OCI-LY7 (cell line): ENCODE measurements at regions not wholly inside any gene's neighbourhood (a gene's known extent, or its start where the extent isn't known, plus 50 kb on each side); places are given as distances from the start of the nearest gene placed in this dataset.

ENCODE experiments used
- CTCF ChIP-seq: fragments of 200-600 bp; sonication (generic); conservative IDR thresholded peaks from 2 replicates; pipeline ENCODE4 v1.5.1; 2014; ENCODE audit warnings: mild to moderate bottlenecking, antibody characterized with exemption, low read length, moderate library complexity, mixed read lengths
- EZH2phosphoT487 ChIP-seq: fragments of 200-600 bp; sonication (generic); IDR thresholded peaks from 2 replicates; pipeline ENCODE4 v1.6.1; 2018; ENCODE audit warnings: low read depth, borderline replicate concordance, mild to moderate bottlenecking, mixed run types, antibody characterized with exemption, low read length, moderate library complexity, mixed read lengths

GRCh38 chr1:14220324-14220723 lies 378.2 kb upstream of the KAZN start:
- TF ChIP-seq CTCF (no peak), EZH2phosphoT487 (no peak)
